ENCODE measurements at regions not wholly inside any gene's neighbourhood (a gene's known extent, or its start where the extent isn't known, plus 50 kb on each side); places are given as distances from the start of the nearest gene placed in this dataset.

- H3K4ac ChIP-seq (ENCODE audit: low read depth, low read length): no peak overlapping the region
- H2BK120ac ChIP-seq (ENCODE audit: low read depth, low read length, poor library complexity, severe bottlenecking): no peak overlapping the region
- H2AFZ ChIP-seq (ENCODE audit: low read length): no peak overlapping the region
- H3K14ac ChIP-seq (ENCODE audit: insufficient read depth, low read length): no peak overlapping the region
- 0 out of 7 replicates have a peak overlapping the region, but pooled peaks of 1 of the 3 experiments have one; percentile 5 for H3K27ac Mint-ChIP-seq
- H3K56ac ChIP-seq (ENCODE audit: insufficient read length, low read depth, low read length): no peak overlapping the region
- no peak overlapping the region for H2BK20ac ChIP-seq (ENCODE audit: low read depth, low read length, poor library complexity, severe bottlenecking)
- no peak overlapping the region for H3K27ac ChIP-seq (ENCODE audit: insufficient read length, low read depth, low read length)
- H3K79me2 ChIP-seq (ENCODE audit: insufficient read depth, low read length): no peaks in the 10 kb centered on the region
- H3K27me3 Mint-ChIP-seq (ENCODE audit: low read depth): no peaks in the 10 kb centered on the region
- no peaks in the 10 kb centered on the region for H3K9me3 ChIP-seq (ENCODE audit: control insufficient read depth, low read depth, low read length)
- H3T11ph ChIP-seq (ENCODE audit: low read length): no peak overlapping the region
- no peaks in the 10 kb centered on the region for H3K9me3 Mint-ChIP-seq
- no peaks in the 10 kb centered on the region for H3K23me2 ChIP-seq (ENCODE audit: insufficient read length, low read depth, low read length, poor library complexity, severe bottlenecking)
- H3K27me3 ChIP-seq (ENCODE audit: insufficient read depth, low read length): no peaks in the 10 kb centered on the region
- H4K5ac ChIP-seq (ENCODE audit: insufficient read length, low read depth, low read length): no peak overlapping the region
- no peak overlapping the region for H2AK5ac ChIP-seq (ENCODE audit: insufficient read length, low read length)
- peaks cover 7 to 23% of the 10 kb centered on the region in 2 experiments for H3K4me1 Mint-ChIP-seq
- TF ChIP-seq CTCF (conservative IDR thresholded peaks at IDR 0.05): no peak
- no peaks in the 10 kb centered on the region for H3K4me1 ChIP-seq (ENCODE audit: insufficient read depth, low read length)
- H4K20me1 ChIP-seq (ENCODE audit: control insufficient read depth, insufficient read depth, insufficient read length): no peaks in the 10 kb centered on the region
- no peak overlapping the region for H3K9ac ChIP-seq (ENCODE audit: extremely low read depth, insufficient read length, low read length)
- no peak overlapping the region for H3K4me3 Mint-ChIP-seq
- no peaks in the 10 kb centered on the region for H3K36me3 Mint-ChIP-seq (ENCODE audit: insufficient read depth in 1 of 3, low read depth in 3 of 3)
- no peak for DNase-seq
- no CpG with 5 or more reads among the region's 5 CpGs for WGBS (ENCODE audit: extremely low coverage, insufficient read length, low lambda C conversion rate)
- no peaks in the 10 kb centered on the region for H3K79me1 ChIP-seq (ENCODE audit: insufficient read depth, low read depth, low read length, poor library complexity, severe bottlenecking)
- H2BK12ac ChIP-seq (ENCODE audit: insufficient read length, low read depth, low read length): no peak overlapping the region
- no peak overlapping the region for H3K18ac ChIP-seq (ENCODE audit: insufficient read length, low read depth, low read length)
- no peak overlapping the region for H3K4me2 ChIP-seq (ENCODE audit: insufficient read depth, insufficient read length, low read length)
- no peak overlapping the region for H4K91ac ChIP-seq (ENCODE audit: insufficient read length, low read depth, low read length)
- H3K23ac ChIP-seq (ENCODE audit: insufficient read length, low read depth, low read length): no peak overlapping the region
- H2BK5ac ChIP-seq (ENCODE audit: insufficient read length, low read length): no peak overlapping the region
- no peak overlapping the region for H4K8ac ChIP-seq (replicated peaks; ENCODE audit: insufficient read length, low read depth, low read length)
- no peak overlapping the region for H2BK15ac ChIP-seq (ENCODE audit: low read depth, low read length)
Measured at GRCh38 chr2:49335546-49335945, 181.2 kb upstream of the FSHR start.
